DND-41 (cell line): ENCODE measurements at regions not wholly inside any gene's neighbourhood (a gene's known extent, or its start where the extent isn't known, plus 50 kb on each side); places are given as distances from the start of the nearest gene placed in this dataset.

Source experiments
- CTCF ChIP-seq: IDR thresholded peaks from 2 replicates; pipeline ENCODE4 v1.5.1; 2012; ENCODE audit warnings: borderline replicate concordance, low read length, moderate library complexity, mild to moderate bottlenecking; ENCODE audit not compliant: poor library complexity, severe bottlenecking; ENCODE audit errors: extremely low read depth
- EZH2 ChIP-seq: IDR thresholded peaks from 3 replicates; pipeline ENCODE4 v1.6.1; 2012; ENCODE audit warnings: borderline replicate concordance, low read depth, mild to moderate bottlenecking, moderate library complexity, low read length, inconsistent platforms; ENCODE audit not compliant: severe bottlenecking

- no peak for TF ChIP-seq EZH2
- TF ChIP-seq CTCF: no peak
Observed at GRCh38 chr5:143887903-143888665, 76.1 kb downstream of the HMHB1 start.
